AML-193 (cell line): ENCODE measurements at regions not wholly inside any gene's neighbourhood (a gene's known extent, or its start where the extent isn't known, plus 50 kb on each side); places are given as distances from the start of the nearest gene placed in this dataset.
"Not testable (repeated sequence)": the region's sequence is repeated elsewhere in the genome, so short reads cannot be mapped to it uniquely, and the experiment has no call there.

ENCODE experiments used
- DNase-seq, 2 experiments: peaks; one replicate each; lab custom pipeline; 2025; lab: John Stamatoyannopoulos, UW

DNA sequence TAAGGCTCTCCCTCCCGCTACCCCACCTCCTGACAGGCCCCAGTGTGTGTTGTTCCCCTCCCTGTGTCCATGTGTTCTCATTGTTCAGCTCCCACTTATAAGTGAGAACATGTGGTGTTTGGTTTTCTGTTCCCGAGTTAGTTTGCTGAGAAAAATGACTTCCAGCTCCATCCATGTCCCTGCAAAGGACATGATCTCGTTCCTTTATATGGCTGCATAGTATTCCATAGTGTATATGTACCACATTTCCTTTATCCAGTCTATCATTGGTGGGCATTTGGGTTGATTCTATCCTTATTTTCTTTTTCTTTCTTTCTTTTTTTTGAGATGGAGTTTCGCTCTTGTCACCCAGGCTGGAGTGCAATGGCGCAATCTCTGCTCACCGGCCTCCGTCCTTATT, 57.8 kb upstream of the RASSF3 start:
- not testable (repeated sequence) for DNase-seq

DNA sequence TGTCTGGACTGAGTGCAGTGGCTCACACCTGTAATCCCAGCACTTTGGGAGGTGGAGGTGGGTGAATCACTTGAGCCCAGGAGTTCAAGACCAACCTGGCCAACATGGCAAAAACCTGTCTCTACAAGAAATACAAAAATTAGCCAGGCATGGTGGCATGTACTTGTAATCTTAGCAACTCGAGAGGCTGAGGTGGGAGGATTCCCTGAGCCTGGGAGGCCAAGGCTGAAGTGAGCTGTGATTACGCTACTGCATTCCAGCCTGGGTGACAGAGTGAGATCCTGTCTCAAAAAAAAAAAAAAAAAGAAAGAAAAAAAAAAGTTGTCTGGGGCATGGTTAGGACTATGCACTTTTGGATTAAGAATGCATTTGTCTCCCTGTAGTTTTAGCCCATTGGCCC, 56.6 kb upstream of the RASSF3 start:
- not testable (repeated sequence) for DNase-seq

DNA sequence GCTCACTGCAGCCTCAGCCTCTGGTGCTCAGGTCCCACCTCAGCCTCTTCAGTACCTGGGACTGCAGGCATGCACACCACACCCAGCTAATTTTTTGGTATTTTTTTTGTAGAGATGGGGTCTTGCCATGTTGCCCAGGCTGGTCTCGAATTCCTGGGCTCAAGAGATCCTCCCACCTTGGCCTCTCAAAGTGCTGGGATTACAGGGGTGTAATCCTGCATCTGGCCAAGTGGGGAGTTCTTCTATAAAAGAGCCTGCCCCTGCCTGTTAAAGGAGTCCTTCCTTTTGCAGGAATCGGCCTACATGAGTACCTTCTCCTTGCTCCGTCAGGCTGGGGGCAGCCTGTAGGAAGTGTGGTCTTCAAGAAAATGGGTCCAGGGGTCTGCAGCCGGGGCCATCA, 54.1 kb upstream of the RASSF3 start:
- no peak for DNase-seq

DNA sequence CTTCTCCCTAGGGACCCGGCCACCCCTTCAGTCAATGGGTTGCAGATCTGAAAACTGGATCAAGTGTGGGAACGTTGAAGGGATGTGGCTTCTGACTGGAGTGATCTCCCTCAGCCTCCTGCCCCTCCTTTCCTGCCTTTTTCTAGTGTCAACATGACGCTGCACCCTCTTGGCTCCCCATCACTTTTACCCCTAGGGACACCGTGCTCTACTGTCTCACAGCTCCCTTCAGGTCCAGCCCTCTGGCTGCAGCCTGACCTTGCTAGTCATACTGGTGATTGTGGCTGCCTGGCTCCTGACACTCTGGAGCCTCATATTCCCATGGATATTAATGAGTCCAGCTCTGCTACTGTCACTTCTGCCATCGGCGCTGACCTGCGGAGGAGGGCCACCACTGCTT, 51.5 kb upstream of the RASSF3 start:
- DNase-seq = no peak

DNA sequence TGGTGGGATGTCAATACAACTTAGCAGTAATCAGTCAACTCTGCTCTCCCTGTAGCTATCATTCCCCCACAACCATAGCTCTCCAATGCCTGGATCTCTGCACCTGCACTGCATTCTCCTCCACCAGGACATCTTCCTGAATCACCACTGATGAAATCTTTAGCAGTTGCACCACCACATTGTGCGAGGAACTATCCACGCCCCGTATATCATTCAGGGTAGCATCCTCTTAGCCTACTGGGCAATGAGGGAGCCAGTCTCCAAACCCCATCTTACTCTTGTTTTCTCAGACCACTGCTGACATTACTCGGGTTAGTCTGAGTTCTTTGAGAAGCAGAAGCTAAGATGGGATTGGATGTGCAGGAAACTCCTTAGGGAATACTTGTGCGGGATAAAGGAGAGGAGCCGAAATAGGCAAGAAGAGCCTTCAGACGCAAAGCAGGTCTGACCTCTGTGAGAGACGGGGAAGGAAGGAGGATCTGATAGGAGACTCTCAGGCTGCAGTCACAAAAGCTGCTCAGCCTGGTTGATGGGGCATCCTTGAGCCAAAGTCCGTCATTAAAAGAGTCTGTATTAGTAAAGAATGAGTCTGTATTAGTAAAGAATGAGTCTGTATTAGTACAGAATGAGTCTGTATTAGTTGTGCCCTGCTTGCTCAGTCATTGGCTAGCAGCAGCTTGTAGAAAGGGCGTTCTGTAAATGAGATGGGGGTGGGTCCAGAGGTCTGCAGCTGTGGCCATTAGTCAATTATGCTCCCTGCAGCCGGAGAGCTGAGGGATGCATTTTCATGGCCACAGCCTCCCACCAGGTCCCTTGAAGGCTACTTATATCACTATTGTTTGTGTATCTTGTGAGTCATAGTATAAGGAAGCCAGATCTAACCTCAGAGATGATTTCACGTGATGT, 49.6 kb upstream of the RASSF3 start:
- peak; percentile 2 for DNase-seq
